ENCODE measurements at regions not wholly inside any gene's neighbourhood (a gene's known extent, or its start where the extent isn't known, plus 50 kb on each side); places are given as distances from the start of the nearest gene placed in this dataset.
"Not testable (repeated sequence)": the region's sequence is repeated elsewhere in the genome, so short reads cannot be mapped to it uniquely, and the experiment has no call there.

GRCh38 chr2:16756831-16757644, 91.4 kb upstream of the CYRIA start:
- no peak overlapping the region for H3K4me3 ChIP-seq (ENCODE audit: low read length in 3 of 3)
- H3K9me3 ChIP-seq (ENCODE audit: control insufficient read depth in 2 of 3, insufficient read depth in 1 of 3, low read length in 3 of 3): no peaks in the 10 kb centered on the region
- TF ChIP-seq CTCF (IDR thresholded peaks at IDR 0.05; ENCODE audit: borderline replicate concordance, extremely low read depth, insufficient read depth): peak; percentile 92
- peak; percentile 73 to 91 (median 84) for DNase-seq
- H3K36me3 ChIP-seq (ENCODE audit: control insufficient read depth in 2 of 3, insufficient read depth in 3 of 3, low read length in 3 of 3): no peaks in the 10 kb centered on the region
- no peak for FAIRE-seq
- no peaks in the 10 kb centered on the region for H3K27me3 ChIP-seq (ENCODE audit: control insufficient read depth, insufficient read depth, low read length)
- intact Hi-C loops (cut with DNase I): loop anchor here (5.0 kb wide), 1 partner anchor 140 kb away; no protein-coding TSS in a partner anchor
- no peaks in the 10 kb centered on the region for H3K4me1 ChIP-seq (ENCODE audit: control insufficient read depth in 2 of 3, insufficient read depth in 2 of 3, low read depth in 1 of 3, low read length in 3 of 3)
- no peak overlapping the region for H3K9ac ChIP-seq (ENCODE audit: low read length in 3 of 3)
- H3K27ac ChIP-seq (ENCODE audit: low read depth in 2 of 2, low read length in 2 of 2): no peak overlapping the region

- no peak for TF ChIP-seq CTCF (IDR thresholded peaks at IDR 0.05; ENCODE audit: borderline replicate concordance, extremely low read depth, insufficient read depth)
- Histone ChIP-seq H3K4me3 (ENCODE audit: low read length in 3 of 3) (no peak overlapping the region), H3K27me3 (ENCODE audit: control insufficient read depth, insufficient read depth, low read length) (no peaks in the 10 kb centered on the region), H3K9ac (ENCODE audit: low read length in 3 of 3) (no peak overlapping the region), H3K9me3 (ENCODE audit: control insufficient read depth in 2 of 3, insufficient read depth in 1 of 3, low read length in 3 of 3) (no peaks in the 10 kb centered on the region), H3K36me3 (ENCODE audit: control insufficient read depth in 2 of 3, insufficient read depth in 3 of 3, low read length in 3 of 3) (no peaks in the 10 kb centered on the region), H3K27ac (ENCODE audit: low read depth in 2 of 2, low read length in 2 of 2) (no peak overlapping the region), H3K4me1 (ENCODE audit: control insufficient read depth in 2 of 3, insufficient read depth in 2 of 3, low read depth in 1 of 3, low read length in 3 of 3) (no peaks in the 10 kb centered on the region)
- peak in 1 of 5 donors; percentile 6 for DNase-seq
- intact Hi-C loops (cut with DNase I): loop anchor here (5.0 kb wide), 1 partner anchor 138 kb away; no protein-coding TSS in a partner anchor
- no peak for FAIRE-seq
These were observed 89.8 kb upstream of the CYRIA start for GRCh38 chr2:16755442-16755841.

- H3K4me1 ChIP-seq (ENCODE audit: control insufficient read depth in 2 of 3, insufficient read depth in 2 of 3, low read depth in 1 of 3, low read length in 3 of 3); H3K27ac ChIP-seq (ENCODE audit: low read depth in 2 of 2, low read length in 2 of 2); intact Hi-C loops (cut with DNase I); H3K9me3 ChIP-seq (ENCODE audit: control insufficient read depth in 2 of 3, insufficient read depth in 1 of 3, low read length in 3 of 3); H3K36me3 ChIP-seq (ENCODE audit: control insufficient read depth in 2 of 3, insufficient read depth in 3 of 3, low read length in 3 of 3); FAIRE-seq; H3K27me3 ChIP-seq (ENCODE audit: control insufficient read depth, insufficient read depth, low read length); DNase-seq; H3K4me3 ChIP-seq (ENCODE audit: low read length in 3 of 3); H3K9ac ChIP-seq (ENCODE audit: low read length in 3 of 3): not testable (repeated sequence)
These were observed 87.4 kb upstream of the CYRIA start for GRCh38 chr2:16753025-16753424.

GRCh38 chr2:16750925-16751214, 85.2 kb upstream of the CYRIA start:
- H3K4me1 ChIP-seq (ENCODE audit: control insufficient read depth in 2 of 3, insufficient read depth in 2 of 3, low read depth in 1 of 3, low read length in 3 of 3); H3K9ac ChIP-seq (ENCODE audit: low read length in 3 of 3); H3K9me3 ChIP-seq (ENCODE audit: control insufficient read depth in 2 of 3, insufficient read depth in 1 of 3, low read length in 3 of 3); intact Hi-C loops (cut with DNase I); H3K36me3 ChIP-seq (ENCODE audit: control insufficient read depth in 2 of 3, insufficient read depth in 3 of 3, low read length in 3 of 3); H3K27ac ChIP-seq (ENCODE audit: low read depth in 2 of 2, low read length in 2 of 2); FAIRE-seq; DNase-seq; H3K4me3 ChIP-seq (ENCODE audit: low read length in 3 of 3); H3K27me3 ChIP-seq (ENCODE audit: control insufficient read depth, insufficient read depth, low read length): not testable (repeated sequence)
